ENCODE measurements at regions not wholly inside any gene's neighbourhood (a gene's known extent, or its start where the extent isn't known, plus 50 kb on each side); places are given as distances from the start of the nearest gene placed in this dataset.
"Not testable (repeated sequence)": the region's sequence is repeated elsewhere in the genome, so short reads cannot be mapped to it uniquely, and the experiment has no call there.

DNA sequence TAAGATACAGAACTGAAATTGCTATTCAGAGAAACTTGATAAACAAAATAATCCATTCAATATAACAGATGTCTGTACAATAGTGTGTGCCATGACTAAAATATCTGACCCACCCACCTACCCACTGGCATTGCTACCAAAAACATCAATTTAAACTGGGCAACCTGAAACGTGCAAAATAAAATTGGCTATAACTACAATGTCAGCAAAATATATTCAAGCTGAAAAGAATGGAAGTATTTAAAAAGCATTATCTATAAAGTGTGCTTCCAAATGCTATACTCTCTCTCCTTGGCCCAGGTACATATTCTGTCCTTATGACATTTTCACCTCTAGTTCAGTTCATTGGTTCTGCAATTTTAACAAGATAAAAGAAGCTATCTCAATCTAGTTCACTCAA lies 379.6 kb upstream of the ATP11B start:
- no peak overlapping the region for H3K4me3 ChIP-seq (ENCODE audit: severe bottlenecking)
- H3K4me1 ChIP-seq (ENCODE audit: insufficient read depth, poor library complexity, severe bottlenecking), result peaks cover 4% of the 10 kb centered on the region
- TF ChIP-seq, protein P1, sequence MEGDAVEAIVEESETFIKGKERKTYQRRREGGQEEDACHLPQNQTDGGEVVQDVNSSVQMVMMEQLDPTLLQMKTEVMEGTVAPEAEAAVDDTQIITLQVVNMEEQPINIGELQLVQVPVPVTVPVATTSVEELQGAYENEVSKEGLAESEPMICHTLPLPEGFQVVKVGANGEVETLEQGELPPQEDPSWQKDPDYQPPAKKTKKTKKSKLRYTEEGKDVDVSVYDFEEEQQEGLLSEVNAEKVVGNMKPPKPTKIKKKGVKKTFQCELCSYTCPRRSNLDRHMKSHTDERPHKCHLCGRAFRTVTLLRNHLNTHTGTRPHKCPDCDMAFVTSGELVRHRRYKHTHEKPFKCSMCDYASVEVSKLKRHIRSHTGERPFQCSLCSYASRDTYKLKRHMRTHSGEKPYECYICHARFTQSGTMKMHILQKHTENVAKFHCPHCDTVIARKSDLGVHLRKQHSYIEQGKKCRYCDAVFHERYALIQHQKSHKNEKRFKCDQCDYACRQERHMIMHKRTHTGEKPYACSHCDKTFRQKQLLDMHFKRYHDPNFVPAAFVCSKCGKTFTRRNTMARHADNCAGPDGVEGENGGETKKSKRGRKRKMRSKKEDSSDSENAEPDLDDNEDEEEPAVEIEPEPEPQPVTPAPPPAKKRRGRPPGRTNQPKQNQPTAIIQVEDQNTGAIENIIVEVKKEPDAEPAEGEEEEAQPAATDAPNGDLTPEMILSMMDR (IDR thresholded peaks at IDR 0.05; ENCODE audit: poor library complexity, severe bottlenecking), result no peak
- H3K27ac ChIP-seq (ENCODE audit: poor library complexity, severe bottlenecking), result no peak overlapping the region
- H3K27me3 ChIP-seq (ENCODE audit: insufficient read depth, poor library complexity, severe bottlenecking), result no peaks in the 10 kb centered on the region
- no peaks in the 10 kb centered on the region for H3K36me3 ChIP-seq (ENCODE audit: low read depth)
- ATAC-seq (ENCODE audit: low read depth) (no peak), DNase-seq (ENCODE audit: low spot score) (no peak)
- H3K9me3 ChIP-seq (ENCODE audit: severe bottlenecking), result no peaks in the 10 kb centered on the region

DNA sequence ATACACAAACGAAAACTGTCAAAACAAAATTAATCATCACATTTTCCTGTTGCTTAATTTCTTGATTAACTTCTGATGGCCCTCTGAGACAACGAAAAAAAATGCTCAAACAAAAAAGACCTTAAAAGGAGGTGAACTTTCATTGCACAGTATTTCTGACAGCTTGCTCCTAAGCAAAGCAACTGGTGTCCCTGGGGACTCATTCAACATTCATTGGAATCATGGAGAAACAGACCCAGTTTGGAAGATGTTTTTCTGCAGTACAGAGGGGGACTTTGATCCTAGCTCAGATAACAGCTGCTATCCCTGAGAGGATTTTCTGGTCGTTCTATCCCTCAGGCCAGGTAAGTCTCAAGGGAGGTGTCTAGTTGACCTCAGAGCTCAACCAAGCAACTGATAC lies 378.7 kb upstream of the ATP11B start:
- Histone ChIP-seq H3K9me3 (ENCODE audit: severe bottlenecking) (no peaks in the 10 kb centered on the region), H3K27me3 (ENCODE audit: insufficient read depth, poor library complexity, severe bottlenecking) (no peaks in the 10 kb centered on the region), H3K27ac (ENCODE audit: poor library complexity, severe bottlenecking) (no peak overlapping the region), H3K4me3 (ENCODE audit: severe bottlenecking) (no peak overlapping the region), H3K4me1 (ENCODE audit: insufficient read depth, poor library complexity, severe bottlenecking) (peaks cover 4% of the 10 kb centered on the region), H3K36me3 (ENCODE audit: low read depth) (no peaks in the 10 kb centered on the region)
- DNase-seq (ENCODE audit: low spot score) (no peak), ATAC-seq (ENCODE audit: low read depth) (no peak)
- TF ChIP-seq, protein P1 (IDR thresholded peaks at IDR 0.05; ENCODE audit: poor library complexity, severe bottlenecking), result no peak

DNA sequence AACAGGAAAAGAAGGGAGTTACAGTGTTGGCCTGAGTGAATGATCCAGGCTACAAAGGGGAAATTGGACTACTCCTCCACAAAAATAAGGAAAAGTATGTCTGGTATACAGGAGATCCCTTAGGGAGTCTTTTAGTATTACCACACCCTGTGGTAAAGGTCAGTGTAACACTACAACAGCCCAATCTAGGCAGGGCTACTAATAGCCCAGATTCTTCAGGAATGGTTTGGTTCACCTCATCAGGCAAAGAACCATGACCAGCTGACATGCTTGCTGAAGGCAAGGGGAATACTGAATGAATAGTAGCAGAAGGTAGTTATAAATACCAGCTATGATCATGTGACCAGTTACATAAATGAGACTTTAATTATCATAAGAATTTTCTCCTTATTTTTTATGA lies 372.6 kb upstream of the ATP11B start:
- DNase-seq (ENCODE audit: low spot score) (no peak), ATAC-seq (ENCODE audit: low read depth) (no peak)
- H3K4me3 ChIP-seq (ENCODE audit: severe bottlenecking), result no peak overlapping the region
- no peaks in the 10 kb centered on the region for H3K4me1 ChIP-seq (ENCODE audit: insufficient read depth, poor library complexity, severe bottlenecking)
- no peak overlapping the region for H3K27ac ChIP-seq (ENCODE audit: poor library complexity, severe bottlenecking)
- no peaks in the 10 kb centered on the region for H3K36me3 ChIP-seq (ENCODE audit: low read depth)
- no peaks in the 10 kb centered on the region for H3K27me3 ChIP-seq (ENCODE audit: insufficient read depth, poor library complexity, severe bottlenecking)
- H3K9me3 ChIP-seq (ENCODE audit: severe bottlenecking), result no peaks in the 10 kb centered on the region
- TF ChIP-seq, protein P1 (IDR thresholded peaks at IDR 0.05; ENCODE audit: poor library complexity, severe bottlenecking), result no peak

DNA sequence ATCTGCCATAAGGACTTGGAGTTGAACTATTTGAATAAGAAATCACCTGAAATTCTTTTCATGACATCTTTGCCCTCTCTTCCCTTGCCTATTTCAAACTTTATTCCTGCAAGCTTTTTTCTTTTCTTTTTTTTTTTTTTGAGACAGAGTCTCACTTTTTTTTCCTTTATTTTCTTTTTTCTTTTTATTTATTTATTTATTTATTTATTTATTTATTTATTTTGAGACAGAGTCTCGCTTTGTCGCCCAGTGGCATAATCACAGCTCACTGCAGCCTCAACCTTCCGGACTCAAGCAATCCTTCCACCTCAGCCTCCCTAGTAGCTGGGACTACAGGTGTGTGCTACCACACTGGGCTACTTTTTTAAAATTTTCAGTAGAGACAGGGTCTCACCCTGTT lies 369.3 kb upstream of the ATP11B start:
- Histone ChIP-seq H3K27ac (ENCODE audit: poor library complexity, severe bottlenecking) (no peak overlapping the region), H3K9me3 (ENCODE audit: severe bottlenecking) (no peaks in the 10 kb centered on the region), H3K4me3 (ENCODE audit: severe bottlenecking) (no peak overlapping the region), H3K36me3 (ENCODE audit: low read depth) (no peaks in the 10 kb centered on the region), H3K4me1 (ENCODE audit: insufficient read depth, poor library complexity, severe bottlenecking) (no peaks in the 10 kb centered on the region), H3K27me3 (ENCODE audit: insufficient read depth, poor library complexity, severe bottlenecking) (no peaks in the 10 kb centered on the region)
- DNase-seq (ENCODE audit: low spot score), result no peak
- ATAC-seq (ENCODE audit: low read depth), result no peak
- TF ChIP-seq, protein P1 (IDR thresholded peaks at IDR 0.05; ENCODE audit: poor library complexity, severe bottlenecking), result no peak

DNA sequence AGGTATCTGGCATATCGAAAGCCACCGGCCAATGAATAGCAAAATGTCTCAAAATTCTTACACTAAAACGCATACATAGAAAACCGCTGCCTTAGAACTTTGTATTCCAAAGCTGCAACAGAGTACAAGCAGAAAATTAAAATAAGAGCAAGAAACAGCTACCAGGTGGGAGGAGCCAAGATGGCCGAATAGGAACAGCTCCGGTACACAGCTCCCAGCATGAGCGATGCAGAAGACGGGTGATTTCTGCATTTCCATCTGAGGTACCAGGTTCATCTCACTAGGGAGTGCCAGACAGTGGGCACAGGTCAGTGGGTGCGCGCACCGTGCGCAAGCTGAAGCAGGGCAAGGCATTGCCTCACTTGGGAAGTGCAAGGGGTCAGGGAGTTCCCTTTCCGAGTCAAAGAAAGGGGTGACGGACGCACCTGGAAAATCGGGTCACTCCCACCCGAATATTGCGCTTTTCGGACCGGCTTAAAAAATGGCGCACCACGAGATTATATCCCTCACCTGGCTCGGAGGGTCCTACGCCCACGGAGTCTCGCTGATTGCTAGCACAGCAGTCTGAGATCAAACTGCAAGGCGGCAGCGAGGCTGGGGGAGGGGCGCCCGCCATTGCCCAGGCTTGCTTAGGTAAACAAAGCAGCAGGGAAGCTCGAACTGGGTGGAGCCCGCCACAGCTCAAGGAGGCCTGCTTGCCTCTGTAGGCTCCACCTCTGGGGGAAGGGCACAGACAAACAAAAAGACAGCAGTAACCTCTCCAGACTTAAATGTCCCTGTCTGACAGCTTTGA lies 367.2 kb upstream of the ATP11B start:
- not testable (repeated sequence) for H3K36me3 ChIP-seq (ENCODE audit: low read depth); H3K27me3 ChIP-seq (ENCODE audit: insufficient read depth, poor library complexity, severe bottlenecking); DNase-seq (ENCODE audit: low spot score); H3K27ac ChIP-seq (ENCODE audit: poor library complexity, severe bottlenecking); H3K9me3 ChIP-seq (ENCODE audit: severe bottlenecking); H3K4me1 ChIP-seq (ENCODE audit: insufficient read depth, poor library complexity, severe bottlenecking); H3K4me3 ChIP-seq (ENCODE audit: severe bottlenecking); ATAC-seq (ENCODE audit: low read depth)

DNA sequence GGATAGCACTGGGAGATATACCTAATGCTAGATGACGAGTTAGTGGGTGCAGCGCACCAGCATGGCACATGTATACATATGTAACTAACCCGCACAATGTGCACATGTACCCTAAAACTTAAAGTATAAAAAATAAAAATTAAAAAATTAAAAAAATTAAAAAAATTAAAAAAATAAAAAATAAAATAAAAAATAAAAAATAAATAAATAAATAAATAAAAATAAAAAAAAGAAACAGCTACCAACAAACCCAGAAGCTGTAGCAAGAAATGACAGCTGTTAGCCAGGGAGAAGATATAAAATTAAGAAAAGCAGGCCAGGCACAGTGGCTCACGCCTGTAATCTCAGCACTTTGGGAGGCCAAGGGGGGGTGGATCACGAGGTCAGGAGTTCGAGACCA lies 361.3 kb upstream of the ATP11B start:
- H3K9me3 ChIP-seq (ENCODE audit: severe bottlenecking); H3K27me3 ChIP-seq (ENCODE audit: insufficient read depth, poor library complexity, severe bottlenecking); H3K27ac ChIP-seq (ENCODE audit: poor library complexity, severe bottlenecking); H3K4me3 ChIP-seq (ENCODE audit: severe bottlenecking); H3K36me3 ChIP-seq (ENCODE audit: low read depth); DNase-seq (ENCODE audit: low spot score); H3K4me1 ChIP-seq (ENCODE audit: insufficient read depth, poor library complexity, severe bottlenecking); ATAC-seq (ENCODE audit: low read depth): not testable (repeated sequence)

Measured in RWPE2 (cell line).